WTC11 (cell line): ENCODE measurements at regions not wholly inside any gene's neighbourhood (a gene's known extent, or its start where the extent isn't known, plus 50 kb on each side); places are given as distances from the start of the nearest gene placed in this dataset.

Source experiments
- SP1 ChIP-seq: sonication (generic); formaldehyde crosslinking; conservative IDR thresholded peaks from 2 replicates; pipeline ENCODE4 v1.8.1; 2022; ENCODE audit warnings: missing genetic modification reagents
- ZNF121 ChIP-seq: sonication (generic); formaldehyde crosslinking; IDR thresholded peaks from 2 replicates; pipeline ENCODE4 v1.8.0; 2023; ENCODE audit warnings: missing genetic modification reagents
- ZNF317 ChIP-seq: sonication (generic); formaldehyde crosslinking; IDR thresholded peaks from 2 replicates; pipeline ENCODE4 v1.8.1; 2023; ENCODE audit warnings: low read depth, mild to moderate bottlenecking, moderate library complexity, missing genetic modification reagents, borderline replicate concordance
- TF ChIP-seq, protein P1 (sequence below): fragments of 200-600 bp; IDR thresholded peaks from 2 replicates; pipeline ENCODE4 v1.8.0; 2022; ENCODE audit warnings: antibody characterized with exemption
- TF ChIP-seq, protein P2 (sequence below): sonication (generic); formaldehyde crosslinking; IDR thresholded peaks from 2 replicates; pipeline ENCODE4 v1.8.0; 2022; ENCODE audit warnings: mild to moderate bottlenecking, missing genetic modification reagents
- TF ChIP-seq, protein P3 (sequence below): fragments of 250-450 bp; sonication (Bioruptor Pico); IDR thresholded peaks from 2 replicates; pipeline ENCODE4 v1.9.0; 2021; ENCODE audit warnings: mild to moderate bottlenecking

GRCh38 chr6:56693246-56693607 is 50.5 kb upstream of the DST start:
- no peak for TF ChIP-seq ZNF121
- TF ChIP-seq, protein P1, sequence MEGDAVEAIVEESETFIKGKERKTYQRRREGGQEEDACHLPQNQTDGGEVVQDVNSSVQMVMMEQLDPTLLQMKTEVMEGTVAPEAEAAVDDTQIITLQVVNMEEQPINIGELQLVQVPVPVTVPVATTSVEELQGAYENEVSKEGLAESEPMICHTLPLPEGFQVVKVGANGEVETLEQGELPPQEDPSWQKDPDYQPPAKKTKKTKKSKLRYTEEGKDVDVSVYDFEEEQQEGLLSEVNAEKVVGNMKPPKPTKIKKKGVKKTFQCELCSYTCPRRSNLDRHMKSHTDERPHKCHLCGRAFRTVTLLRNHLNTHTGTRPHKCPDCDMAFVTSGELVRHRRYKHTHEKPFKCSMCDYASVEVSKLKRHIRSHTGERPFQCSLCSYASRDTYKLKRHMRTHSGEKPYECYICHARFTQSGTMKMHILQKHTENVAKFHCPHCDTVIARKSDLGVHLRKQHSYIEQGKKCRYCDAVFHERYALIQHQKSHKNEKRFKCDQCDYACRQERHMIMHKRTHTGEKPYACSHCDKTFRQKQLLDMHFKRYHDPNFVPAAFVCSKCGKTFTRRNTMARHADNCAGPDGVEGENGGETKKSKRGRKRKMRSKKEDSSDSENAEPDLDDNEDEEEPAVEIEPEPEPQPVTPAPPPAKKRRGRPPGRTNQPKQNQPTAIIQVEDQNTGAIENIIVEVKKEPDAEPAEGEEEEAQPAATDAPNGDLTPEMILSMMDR: no peak
- TF ChIP-seq, protein P2, sequence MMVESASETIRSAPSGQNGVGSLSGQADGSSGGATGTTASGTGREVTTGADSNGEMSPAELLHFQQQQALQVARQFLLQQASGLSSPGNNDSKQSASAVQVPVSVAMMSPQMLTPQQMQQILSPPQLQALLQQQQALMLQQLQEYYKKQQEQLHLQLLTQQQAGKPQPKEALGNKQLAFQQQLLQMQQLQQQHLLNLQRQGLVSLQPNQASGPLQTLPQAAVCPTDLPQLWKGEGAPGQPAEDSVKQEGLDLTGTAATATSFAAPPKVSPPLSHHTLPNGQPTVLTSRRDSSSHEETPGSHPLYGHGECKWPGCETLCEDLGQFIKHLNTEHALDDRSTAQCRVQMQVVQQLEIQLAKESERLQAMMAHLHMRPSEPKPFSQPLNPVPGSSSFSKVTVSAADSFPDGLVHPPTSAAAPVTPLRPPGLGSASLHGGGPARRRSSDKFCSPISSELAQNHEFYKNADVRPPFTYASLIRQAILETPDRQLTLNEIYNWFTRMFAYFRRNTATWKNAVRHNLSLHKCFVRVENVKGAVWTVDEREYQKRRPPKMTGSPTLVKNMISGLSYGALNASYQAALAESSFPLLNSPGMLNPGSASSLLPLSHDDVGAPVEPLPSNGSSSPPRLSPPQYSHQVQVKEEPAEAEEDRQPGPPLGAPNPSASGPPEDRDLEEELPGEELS: no peak
- no peak for TF ChIP-seq ZNF317
- TF ChIP-seq, protein P3, sequence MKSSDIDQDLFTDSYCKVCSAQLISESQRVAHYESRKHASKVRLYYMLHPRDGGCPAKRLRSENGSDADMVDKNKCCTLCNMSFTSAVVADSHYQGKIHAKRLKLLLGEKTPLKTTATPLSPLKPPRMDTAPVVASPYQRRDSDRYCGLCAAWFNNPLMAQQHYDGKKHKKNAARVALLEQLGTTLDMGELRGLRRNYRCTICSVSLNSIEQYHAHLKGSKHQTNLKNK (CRISPR knock-in tag): no peak
- TF ChIP-seq SP1 (CRISPR knock-in tag): no peak
